BE2C (cell line): ENCODE measurements at regions not wholly inside any gene's neighbourhood (a gene's known extent, or its start where the extent isn't known, plus 50 kb on each side); places are given as distances from the start of the nearest gene placed in this dataset.

Experiments used
- DNase-seq: peaks from one replicate; pipeline ENCODE4 v3.0.0-alpha.2; 2020
- H3K27me3 ChIP-seq: fragments of 250-450 bp; sonication (Bioruptor Pico); 2 replicates; pipeline ENCODE4 v1.5.1; 2020; ENCODE audit warnings: mild to moderate bottlenecking
- H3K36me3 ChIP-seq: fragments of 250-450 bp; sonication (Bioruptor Pico); 2 replicates; pipeline ENCODE4 v1.5.1; 2020; ENCODE audit warnings: mild to moderate bottlenecking
- H3K4me1 ChIP-seq: fragments of 250-450 bp; sonication (Bioruptor Pico); 2 replicates; pipeline ENCODE4 v1.5.1; 2020
- H3K4me3 ChIP-seq: 2 replicates; pipeline ENCODE4 v1.5.1; 2011; ENCODE audit warnings: low read depth, low read length
- H3K9me3 ChIP-seq: fragments of 250-450 bp; sonication (Bioruptor Pico); 2 replicates; pipeline ENCODE4 v1.5.1; 2020
- CTCF ChIP-seq: IDR thresholded peaks from 2 replicates; pipeline ENCODE4 v1.5.1; 2012; ENCODE audit warnings: mild to moderate bottlenecking, low read depth, low read length

- no peaks in the 10 kb centered on the region for H3K27me3 ChIP-seq
- H3K9me3 ChIP-seq = no peaks in the 10 kb centered on the region
- no peak for DNase-seq
- TF ChIP-seq CTCF = no peak
- H3K4me1 ChIP-seq = no peaks in the 10 kb centered on the region
- H3K4me3 ChIP-seq = no peak overlapping the region
- no peaks in the 10 kb centered on the region for H3K36me3 ChIP-seq
Measured at GRCh38 chr2:107419191-107419590, 407.5 kb upstream of the RGPD4 start.

GRCh38 chr2:107428781-107429180, 397.9 kb upstream of the RGPD4 start:
- no peaks in the 10 kb centered on the region for H3K4me1 ChIP-seq
- no peak for DNase-seq
- no peak for TF ChIP-seq CTCF
- H3K4me3 ChIP-seq = no peak overlapping the region
- H3K36me3 ChIP-seq = no peaks in the 10 kb centered on the region
- no peaks in the 10 kb centered on the region for H3K27me3 ChIP-seq
- H3K9me3 ChIP-seq = no peaks in the 10 kb centered on the region

GRCh38 chr2:107430006-107430405, 396.7 kb upstream of the RGPD4 start:
- no peak for DNase-seq
- no peak for TF ChIP-seq CTCF
- Histone ChIP-seq H3K36me3 (no peaks in the 10 kb centered on the region), H3K9me3 (no peaks in the 10 kb centered on the region), H3K27me3 (no peaks in the 10 kb centered on the region), H3K4me3 (no peak overlapping the region), H3K4me1 (no peaks in the 10 kb centered on the region)

- no peaks in the 10 kb centered on the region for H3K36me3 ChIP-seq
- no peaks in the 10 kb centered on the region for H3K9me3 ChIP-seq
- no peak for TF ChIP-seq CTCF
- no peak overlapping the region for H3K4me3 ChIP-seq
- H3K4me1 ChIP-seq = no peaks in the 10 kb centered on the region
- no peaks in the 10 kb centered on the region for H3K27me3 ChIP-seq
- DNase-seq = no peak
Measured at GRCh38 chr2:107430596-107431266, 396.0 kb upstream of the RGPD4 start.

GRCh38 chr2:107436281-107436680, 390.4 kb upstream of the RGPD4 start:
- Histone ChIP-seq H3K4me1 (no peaks in the 10 kb centered on the region), H3K27me3 (no peaks in the 10 kb centered on the region), H3K4me3 (no peak overlapping the region), H3K36me3 (no peaks in the 10 kb centered on the region), H3K9me3 (no peaks in the 10 kb centered on the region)
- no peak for TF ChIP-seq CTCF
- no peak for DNase-seq

- Histone ChIP-seq H3K36me3 (no peaks in the 10 kb centered on the region), H3K4me1 (no peaks in the 10 kb centered on the region), H3K4me3 (no peak overlapping the region), H3K27me3 (no peaks in the 10 kb centered on the region), H3K9me3 (no peaks in the 10 kb centered on the region)
- no peak for DNase-seq
- TF ChIP-seq CTCF = no peak
Measured at GRCh38 chr2:107437265-107437664, 389.4 kb upstream of the RGPD4 start.
